ENCODE measurements at regions not wholly inside any gene's neighbourhood (a gene's known extent, or its start where the extent isn't known, plus 50 kb on each side); places are given as distances from the start of the nearest gene placed in this dataset.
A peak's percentile ranks its signal among the peaks of the same experiment; 100 is the strongest.

DNA sequence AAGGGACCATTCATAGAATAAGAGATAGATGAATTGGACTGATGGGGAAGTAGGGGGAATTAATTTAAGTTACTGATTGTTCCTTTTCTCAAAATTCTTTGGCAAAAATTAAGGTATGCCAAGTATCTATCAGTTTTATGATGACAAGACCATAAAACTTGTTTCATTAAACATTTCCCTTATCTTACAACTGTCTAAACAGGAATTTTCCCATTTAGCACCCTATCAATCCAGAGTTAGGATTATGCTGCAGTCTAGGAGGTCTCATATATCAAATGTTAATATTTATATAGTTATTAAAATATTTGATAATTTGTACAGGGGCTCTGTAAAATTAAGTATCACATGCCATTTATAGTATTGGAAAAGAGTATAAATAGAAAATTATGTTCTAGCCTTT is 51.5 kb upstream of the ARID1B start:
- no peak for DNase-seq (ENCODE audit: low read depth in 2 of 2)

DNA sequence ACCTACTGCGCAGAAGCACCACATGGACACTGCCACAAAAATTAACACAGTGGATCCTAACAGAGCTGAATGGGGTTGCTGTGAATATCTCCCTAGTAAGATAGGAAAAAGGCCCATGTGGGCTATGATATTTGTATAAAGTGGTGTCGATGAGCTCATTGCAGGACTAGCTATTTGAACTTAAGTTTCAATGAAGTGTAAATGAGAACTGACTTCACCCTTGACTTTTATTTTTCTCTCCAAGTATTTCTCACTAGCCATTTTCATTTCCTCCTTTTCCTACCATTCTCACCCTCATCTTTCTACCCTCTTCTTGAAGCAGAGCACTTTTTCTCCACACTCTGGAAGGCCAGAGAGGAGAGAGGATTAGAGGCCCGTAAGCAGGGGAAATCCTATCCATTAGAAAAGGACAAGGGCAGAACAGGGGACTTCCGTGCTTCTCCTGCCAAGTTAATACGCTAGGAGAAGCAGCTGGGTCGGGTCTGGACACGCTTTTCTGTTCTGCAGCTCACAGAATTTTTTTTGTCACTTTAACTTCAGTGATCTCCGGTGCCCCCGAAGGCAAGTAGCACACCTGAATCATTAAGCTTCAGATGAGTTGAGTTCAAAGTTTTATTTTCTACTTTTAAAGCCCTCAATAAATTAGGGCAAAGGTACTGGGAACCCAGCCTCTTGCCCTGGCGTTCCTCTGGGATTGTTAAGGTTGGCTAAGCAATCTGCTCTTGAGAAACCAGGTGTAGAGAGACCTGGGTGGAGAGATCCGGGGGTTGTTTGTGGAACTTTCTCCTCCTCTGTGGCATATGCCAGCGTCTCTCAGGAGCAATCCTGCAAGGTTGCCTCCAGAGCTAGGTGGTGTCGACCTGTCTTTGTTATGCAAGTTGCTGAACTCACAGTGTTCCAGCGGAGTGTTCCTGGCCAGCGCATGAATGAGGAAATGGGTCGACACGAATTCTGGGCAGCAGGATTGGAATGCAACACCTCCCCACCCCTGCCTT is 56.2 kb upstream of the ARID1B start:
- DNase-seq (ENCODE audit: low read depth in 2 of 2), result no peak

DNA sequence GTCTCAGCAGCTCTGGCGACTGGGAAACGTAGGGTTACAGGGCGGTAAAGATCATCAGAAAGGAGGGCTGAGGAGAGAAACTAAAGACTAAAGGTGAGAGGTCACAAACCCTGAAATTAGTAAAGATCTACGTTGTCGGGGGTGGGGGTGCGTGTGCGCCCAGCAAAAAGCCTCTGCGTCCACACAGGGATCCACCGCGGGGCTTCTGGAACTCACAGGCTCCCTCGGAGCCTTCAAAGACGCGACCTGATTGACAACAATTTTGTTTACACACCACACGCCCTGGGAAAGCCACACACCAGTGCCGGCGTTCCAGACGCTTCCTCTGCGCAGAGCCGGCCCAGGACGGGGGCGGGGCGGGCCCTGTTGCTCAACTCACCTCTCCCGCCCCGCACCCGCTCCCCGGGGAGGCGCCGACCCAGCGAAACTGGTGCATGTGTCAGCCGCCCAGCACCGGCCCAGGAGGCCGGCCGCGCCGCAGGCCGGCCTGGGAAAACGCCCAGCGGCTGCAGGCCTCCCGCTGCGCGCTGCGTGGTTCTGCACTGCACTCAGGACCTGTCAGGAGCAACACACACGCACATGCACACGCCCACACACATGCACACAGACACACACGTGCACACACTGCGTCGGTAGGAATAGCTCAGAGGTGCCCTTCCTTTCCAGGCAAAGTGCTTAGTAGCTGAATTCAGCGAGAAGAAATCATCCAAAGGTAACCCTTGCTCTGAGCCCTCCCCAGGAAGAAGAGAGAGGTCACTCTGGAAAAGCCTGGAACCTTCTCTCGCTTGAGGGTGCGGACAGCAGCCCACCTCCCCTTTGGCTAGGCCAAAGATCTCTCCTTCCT is 57.2 kb upstream of the ARID1B start:
- DNase-seq (ENCODE audit: low read depth in 2 of 2), result peak; percentile 52 to 56

DNA sequence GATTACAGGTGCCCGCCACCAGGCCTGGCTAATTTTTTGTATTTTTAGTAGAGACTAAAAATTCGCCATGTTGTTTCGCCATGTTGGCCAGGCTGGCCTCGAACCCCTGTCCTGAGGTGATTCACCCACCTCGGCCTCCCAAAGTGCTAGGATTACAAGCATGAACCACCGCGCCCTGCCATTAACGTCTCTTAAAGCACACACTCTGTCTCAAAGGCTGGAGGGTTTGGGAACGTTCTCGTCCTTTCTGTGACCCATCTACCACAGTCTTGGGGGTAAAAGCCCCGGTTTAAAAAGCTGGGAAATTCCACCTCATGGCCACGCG is 57.8 kb upstream of the ARID1B start:
- peak in 1 of 2 donors; percentile 1 for DNase-seq (ENCODE audit: low read depth in 2 of 2)

- DNase-seq (ENCODE audit: low read depth in 2 of 2), result no peak
Measured at GRCh38 chr6:156718647-156719394, 58.4 kb upstream of the ARID1B start.

DNA sequence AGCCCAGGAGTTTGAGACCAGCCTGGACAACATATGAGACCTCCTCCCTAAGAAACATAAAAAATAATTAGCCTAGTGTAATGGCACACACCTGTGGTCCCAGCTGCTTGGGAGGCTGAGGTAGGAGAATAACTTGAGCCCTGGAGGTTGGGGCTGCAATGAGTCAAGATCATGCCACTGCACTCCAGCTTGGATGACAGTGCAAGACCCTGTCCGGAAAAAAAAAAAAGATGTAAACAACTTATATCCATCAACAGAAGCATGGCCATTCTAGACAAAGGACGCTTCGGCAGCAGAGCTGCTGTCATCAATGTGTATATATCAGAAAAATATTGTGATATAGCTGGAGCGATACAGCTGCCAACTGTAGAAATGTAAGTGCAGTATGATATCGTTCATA is 59.6 kb upstream of the ARID1B start:
- DNase-seq (ENCODE audit: low read depth in 2 of 2), result no peak

DNA sequence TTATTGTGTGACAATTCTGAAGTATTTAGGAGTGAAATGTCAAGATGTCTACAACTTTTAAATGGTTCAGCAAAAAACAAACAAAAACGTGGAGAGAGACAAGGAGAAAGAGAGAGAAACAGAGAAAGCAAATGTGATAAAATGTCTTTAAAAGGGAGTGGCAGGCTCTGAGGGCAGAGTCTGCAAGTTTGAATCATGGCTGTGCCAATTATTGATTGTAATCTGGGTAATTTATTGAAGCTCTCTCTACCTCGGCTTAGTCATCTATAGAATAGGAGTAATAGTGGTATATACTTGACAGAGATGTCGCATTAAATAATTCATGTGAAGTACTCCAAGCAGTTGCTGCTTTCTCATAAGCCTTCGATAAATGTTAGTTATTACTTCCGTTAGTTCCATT is 61.3 kb upstream of the ARID1B start:
- no peak for DNase-seq (ENCODE audit: low read depth in 2 of 2)

DNA sequence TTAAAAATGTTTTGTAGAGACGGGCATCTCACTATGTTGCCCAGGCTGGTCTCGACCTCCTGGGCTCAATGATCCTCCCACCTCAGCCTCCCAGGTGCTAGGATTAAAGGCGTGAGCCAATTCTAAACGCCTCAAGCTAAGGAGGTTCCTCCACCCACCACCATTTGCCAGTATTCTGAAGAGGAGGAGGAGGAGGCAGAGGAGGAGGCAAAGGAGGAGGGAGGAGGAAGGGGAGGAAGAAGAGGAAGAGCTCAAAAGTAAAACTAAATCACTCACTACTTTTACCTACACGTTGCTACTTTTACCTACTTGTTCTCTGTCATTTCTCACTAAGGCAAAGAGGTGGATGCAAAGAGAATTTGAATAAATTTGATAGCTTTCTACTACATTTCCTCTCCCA is 63.6 kb upstream of the ARID1B start:
- DNase-seq (ENCODE audit: low read depth in 2 of 2), result no peak

DNA sequence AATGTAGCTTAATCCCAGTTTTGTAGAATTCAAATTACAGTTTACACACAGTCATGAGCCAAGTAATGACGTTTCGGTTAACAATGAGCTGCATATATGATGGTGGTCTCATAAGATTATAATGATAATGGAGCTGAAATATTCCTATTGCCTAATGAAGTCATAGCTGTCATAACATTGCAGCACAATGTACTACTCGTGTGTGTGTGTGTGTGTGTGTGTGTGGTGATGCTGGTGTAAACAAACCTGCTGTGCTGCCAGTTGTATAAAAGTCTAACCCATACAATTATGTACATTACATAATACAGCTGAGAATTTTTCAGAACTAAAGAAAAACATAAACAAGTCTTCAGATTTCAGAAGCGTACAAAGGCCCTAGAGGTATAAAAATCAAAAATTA is 66.7 kb upstream of the ARID1B start:
- DNase-seq (ENCODE audit: low read depth in 2 of 2), result no peak

- no peak for DNase-seq (ENCODE audit: low read depth in 2 of 2)
Measured at GRCh38 chr6:156707818-156708217, 69.4 kb upstream of the ARID1B start.

GRCh38 chr6:156703719-156704118 is 73.5 kb upstream of the ARID1B start:
- DNase-seq (ENCODE audit: low read depth in 2 of 2), result no peak

DNA sequence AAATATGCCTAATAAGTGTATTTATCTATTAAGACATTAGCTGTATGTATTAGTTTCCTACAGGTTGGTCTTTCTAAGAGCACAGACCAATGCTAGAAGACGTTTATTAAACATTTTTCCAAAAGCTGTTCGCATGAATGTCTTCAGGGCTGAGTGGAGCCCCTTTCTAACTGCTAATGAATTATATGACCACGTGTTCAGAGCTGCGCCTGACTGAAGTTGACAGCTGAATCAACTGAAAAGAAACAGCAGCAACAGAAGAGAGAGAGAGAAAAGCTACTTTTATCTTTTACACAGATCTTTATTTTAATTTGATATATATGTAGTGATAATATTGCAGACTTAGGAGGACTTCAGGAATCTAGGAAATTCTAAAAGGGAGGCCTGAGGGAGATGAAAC is 75.2 kb upstream of the ARID1B start:
- DNase-seq (ENCODE audit: low read depth in 2 of 2), result no peak

- DNase-seq (ENCODE audit: low read depth in 2 of 2), result no peak
Measured at GRCh38 chr6:156700440-156701057, 76.6 kb upstream of the ARID1B start.

DNA sequence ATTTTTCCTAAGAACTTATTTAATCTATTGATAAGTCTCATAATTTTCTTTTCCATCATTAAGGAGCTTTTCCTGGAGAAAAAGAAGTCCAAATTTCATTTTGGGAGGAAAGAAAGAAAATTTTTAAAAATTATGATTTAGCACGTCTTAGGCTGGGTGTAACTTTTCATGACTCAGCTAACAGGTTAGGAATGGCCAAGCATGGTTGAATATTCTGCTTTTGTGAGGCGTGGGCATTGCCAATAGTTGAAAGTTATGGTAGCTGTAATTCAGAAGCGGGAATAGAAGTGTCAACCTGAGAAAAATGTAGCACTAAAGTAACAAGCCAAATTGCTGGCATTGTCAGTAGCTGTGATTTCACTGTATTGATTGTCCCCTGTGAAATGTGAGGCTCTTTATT is 77.2 kb upstream of the ARID1B start:
- DNase-seq (ENCODE audit: low read depth in 2 of 2), result no peak

DNA sequence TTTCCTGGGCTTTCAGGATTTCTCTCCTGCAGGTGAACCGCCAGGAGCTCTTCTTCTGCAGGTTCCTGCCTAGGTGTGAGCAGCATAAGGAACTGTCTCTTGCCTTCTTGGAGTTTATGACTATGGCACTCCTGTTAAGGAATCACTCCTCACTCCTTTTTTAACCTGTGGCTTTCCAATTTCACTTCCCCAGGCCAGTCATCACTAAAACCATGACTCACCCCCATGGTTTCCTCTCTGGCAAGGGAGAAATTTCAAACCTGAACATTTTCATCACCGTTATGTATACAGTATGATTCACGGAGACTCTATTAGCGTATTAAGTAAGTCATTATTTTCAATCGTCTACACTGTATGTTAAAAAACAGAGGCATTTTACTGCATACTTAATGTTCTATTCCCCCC is 78.2 kb upstream of the ARID1B start:
- DNase-seq (ENCODE audit: low read depth in 2 of 2), result no peak

DNA sequence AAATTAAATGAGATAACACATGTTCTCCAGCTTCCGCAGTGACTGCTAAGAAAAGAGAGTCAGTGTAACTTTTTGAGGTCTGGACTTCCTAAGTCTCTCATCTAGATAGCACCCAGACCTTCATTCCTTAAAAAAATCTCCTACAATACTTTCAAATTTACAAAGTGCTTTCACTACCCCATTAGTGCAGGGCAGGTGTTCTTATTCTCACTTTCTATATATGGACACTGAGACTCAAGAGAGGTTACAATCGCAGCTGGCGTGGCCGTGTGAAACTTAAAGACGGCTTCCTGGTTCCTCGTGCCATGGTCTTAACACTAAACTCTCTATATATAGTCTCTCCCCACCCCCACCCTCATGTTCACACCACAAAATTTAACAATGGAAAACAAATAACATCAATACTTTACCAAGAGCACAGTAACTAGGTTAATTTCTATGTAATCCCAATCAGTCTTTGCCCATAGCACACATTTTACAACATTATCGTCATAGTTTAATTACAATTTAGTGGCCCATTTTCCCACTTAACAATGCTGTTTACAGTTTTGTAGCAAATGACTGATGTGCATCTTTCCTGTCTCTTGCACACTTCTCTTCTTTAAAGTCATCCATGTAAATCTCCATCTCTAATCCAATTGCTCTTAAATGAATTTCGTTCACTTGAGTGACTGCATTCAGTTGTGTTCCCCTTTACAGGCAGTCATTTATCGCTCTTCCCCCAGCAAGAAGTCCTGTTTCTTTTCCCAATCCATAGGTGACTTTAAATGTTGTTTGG is 78.8 kb upstream of the ARID1B start:
- no peak for DNase-seq (ENCODE audit: low read depth in 2 of 2)

- DNase-seq (ENCODE audit: low read depth in 2 of 2), result no peak
Measured at GRCh38 chr6:156697225-156697830, 79.8 kb upstream of the ARID1B start.

- DNase-seq (ENCODE audit: low read depth in 2 of 2), result no peak
Measured at GRCh38 chr6:156695742-156696141, 81.4 kb upstream of the ARID1B start.

GRCh38 chr6:156694679-156695078 is 82.5 kb upstream of the ARID1B start:
- DNase-seq (ENCODE audit: low read depth in 2 of 2), result no peak

GRCh38 chr6:156691018-156691417 is 86.2 kb upstream of the ARID1B start:
- no peak for DNase-seq (ENCODE audit: low read depth in 2 of 2)

- DNase-seq (ENCODE audit: low read depth in 2 of 2), result no peak
Measured at GRCh38 chr6:156689656-156690055, 87.5 kb upstream of the ARID1B start.

Data from activated CD4-positive, alpha-beta T cell treated with anti-CD3 and anti-CD28 coated beads for 24 hours (primary cell).